ENCODE measurements at regions not wholly inside any gene's neighbourhood (a gene's known extent, or its start where the extent isn't known, plus 50 kb on each side); places are given as distances from the start of the nearest gene placed in this dataset.

DNA sequence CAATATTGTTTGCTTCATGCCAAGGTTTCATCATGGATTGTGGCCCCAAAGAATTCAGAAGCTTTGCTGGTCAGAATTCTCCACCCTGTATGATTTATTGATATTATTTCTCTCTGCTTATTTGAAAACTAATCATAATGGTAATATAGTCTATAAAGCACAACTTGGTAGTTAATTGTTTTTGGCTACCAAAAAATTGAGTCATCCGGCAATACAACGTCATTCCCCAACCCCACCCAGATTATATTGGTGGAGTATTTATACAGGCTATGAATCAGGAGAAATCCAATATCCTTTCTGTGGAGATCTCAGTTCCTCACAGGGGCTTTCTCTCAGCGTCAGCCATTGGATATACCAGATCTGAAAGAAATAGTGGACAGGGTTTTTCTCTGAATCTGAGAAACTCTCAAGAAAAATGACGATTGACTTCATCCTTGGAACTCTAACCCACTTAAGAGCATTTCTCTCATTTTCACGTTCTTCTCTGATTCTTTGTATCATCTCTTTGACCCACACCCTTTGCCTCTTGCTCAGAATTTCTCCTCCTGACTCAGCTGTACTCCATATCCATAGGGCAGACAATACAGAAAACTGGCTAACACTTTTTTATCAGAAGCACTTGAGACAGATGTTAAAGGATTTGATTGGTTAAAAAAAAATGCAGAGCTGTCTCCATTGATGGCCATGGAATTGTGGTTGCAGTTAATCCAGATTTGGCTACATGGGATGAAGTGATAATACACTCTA, 1055.8 kb upstream of the CADM2 start:
- TF ChIP-seq ASH2L (IDR thresholded peaks at IDR 0.05; ENCODE audit: borderline replicate concordance, low read depth) (no peak), JUND (IDR thresholded peaks at IDR 0.05; ENCODE audit: low read depth, low read length) (no peak)
- TF ChIP-seq, protein P1, sequence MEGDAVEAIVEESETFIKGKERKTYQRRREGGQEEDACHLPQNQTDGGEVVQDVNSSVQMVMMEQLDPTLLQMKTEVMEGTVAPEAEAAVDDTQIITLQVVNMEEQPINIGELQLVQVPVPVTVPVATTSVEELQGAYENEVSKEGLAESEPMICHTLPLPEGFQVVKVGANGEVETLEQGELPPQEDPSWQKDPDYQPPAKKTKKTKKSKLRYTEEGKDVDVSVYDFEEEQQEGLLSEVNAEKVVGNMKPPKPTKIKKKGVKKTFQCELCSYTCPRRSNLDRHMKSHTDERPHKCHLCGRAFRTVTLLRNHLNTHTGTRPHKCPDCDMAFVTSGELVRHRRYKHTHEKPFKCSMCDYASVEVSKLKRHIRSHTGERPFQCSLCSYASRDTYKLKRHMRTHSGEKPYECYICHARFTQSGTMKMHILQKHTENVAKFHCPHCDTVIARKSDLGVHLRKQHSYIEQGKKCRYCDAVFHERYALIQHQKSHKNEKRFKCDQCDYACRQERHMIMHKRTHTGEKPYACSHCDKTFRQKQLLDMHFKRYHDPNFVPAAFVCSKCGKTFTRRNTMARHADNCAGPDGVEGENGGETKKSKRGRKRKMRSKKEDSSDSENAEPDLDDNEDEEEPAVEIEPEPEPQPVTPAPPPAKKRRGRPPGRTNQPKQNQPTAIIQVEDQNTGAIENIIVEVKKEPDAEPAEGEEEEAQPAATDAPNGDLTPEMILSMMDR (IDR thresholded peaks at IDR 0.05 in 2 of 3, conservative IDR thresholded peaks at IDR 0.05 in 1 of 3; ENCODE audit: control insufficient read depth in 2 of 3, extremely low read depth in 1 of 3, insufficient read depth in 1 of 3, low read depth in 3 of 3, low read length in 3 of 3) = no peak

Measured in GM12878 (cell line).